GM19455 (cell line): ENCODE measurements at regions not wholly inside any gene's neighbourhood (a gene's known extent, or its start where the extent isn't known, plus 50 kb on each side); places are given as distances from the start of the nearest gene placed in this dataset.
"Not testable (repeated sequence)": the region's sequence is repeated elsewhere in the genome, so short reads cannot be mapped to it uniquely, and the experiment has no call there.

Source experiments
- ATAC-seq: cut with Tn5 transposase; IDR thresholded peaks from one replicate; pipeline ENCODE4 v1.9.1; 2021; ENCODE audit not compliant: unreplicated experiment

DNA sequence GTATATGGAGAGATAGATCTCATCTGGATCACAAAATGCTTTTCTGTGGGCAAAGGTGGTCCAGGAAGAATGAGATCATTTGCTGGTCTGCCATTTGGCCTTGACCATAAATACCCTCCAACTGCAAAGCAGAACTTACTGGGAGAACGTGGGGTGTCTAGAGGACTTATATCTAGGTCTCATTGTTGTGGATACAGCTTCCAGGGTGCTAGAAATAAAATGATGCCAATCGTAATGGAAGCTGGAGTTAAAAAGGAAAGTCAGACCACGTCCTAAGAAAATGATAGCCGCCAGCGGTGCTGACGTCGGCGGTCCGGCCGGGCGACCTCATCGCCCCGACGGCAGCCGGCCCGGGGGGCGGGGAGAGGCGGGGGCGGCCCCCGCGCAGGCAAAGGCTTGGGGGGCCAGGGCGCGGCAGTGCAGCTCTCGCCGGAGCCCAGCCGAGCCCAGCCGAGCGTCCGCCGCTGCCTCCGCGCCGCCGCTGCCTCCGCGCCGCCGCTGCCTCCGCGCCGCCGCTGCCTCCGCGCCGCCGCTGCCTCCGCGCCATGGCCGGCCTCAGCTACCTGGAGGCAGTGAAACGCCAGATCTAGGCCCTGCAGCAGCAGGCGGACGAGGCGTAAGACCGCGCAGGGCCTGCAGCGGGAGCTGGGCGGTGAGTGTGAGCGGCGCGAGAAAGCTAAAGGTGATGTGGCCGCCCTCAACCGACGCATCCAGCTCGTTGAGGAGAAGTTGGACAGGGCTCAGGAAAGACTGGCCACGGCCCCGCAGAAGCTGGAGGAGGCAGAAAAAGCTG, 89.5 kb downstream of the EOMES start:
- peak; percentile 79 for ATAC-seq

DNA sequence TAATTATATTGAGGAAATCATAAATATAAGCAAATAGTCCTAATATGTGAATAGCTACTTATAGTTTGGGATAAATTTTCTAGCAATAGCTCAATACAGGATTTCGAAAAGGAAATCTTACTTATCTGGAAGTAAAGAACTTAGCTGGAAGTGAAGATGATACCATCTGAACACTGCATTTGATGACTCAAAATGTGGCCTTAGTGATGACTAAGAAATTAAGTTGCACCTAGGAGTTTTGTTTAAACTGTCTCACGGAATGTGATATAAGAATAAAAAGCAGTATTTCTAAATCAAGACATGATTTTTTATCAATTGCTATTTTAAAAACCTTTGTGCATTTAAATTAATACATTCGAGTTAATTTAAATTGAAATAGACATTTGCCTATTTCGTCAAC, 91.2 kb downstream of the EOMES start:
- no peak for ATAC-seq

DNA sequence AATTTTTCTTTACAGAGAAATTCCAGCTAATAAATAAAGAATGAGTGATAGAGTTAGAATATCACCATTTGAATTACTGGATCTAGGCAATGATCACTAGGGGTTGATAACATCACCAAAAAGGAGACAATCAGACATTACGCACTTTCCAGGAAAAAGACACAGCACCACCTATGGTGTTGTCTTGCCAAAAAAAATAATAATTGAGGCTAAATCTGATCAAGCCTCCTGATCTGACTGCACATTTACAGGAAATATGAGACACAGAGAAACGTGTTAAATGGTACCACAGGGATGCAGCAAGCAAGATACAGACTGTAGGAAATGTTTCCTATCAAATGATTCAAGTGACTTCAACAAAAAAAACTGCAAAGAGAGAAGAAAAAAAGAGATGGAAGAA, 92.8 kb downstream of the EOMES start:
- ATAC-seq: no peak

DNA sequence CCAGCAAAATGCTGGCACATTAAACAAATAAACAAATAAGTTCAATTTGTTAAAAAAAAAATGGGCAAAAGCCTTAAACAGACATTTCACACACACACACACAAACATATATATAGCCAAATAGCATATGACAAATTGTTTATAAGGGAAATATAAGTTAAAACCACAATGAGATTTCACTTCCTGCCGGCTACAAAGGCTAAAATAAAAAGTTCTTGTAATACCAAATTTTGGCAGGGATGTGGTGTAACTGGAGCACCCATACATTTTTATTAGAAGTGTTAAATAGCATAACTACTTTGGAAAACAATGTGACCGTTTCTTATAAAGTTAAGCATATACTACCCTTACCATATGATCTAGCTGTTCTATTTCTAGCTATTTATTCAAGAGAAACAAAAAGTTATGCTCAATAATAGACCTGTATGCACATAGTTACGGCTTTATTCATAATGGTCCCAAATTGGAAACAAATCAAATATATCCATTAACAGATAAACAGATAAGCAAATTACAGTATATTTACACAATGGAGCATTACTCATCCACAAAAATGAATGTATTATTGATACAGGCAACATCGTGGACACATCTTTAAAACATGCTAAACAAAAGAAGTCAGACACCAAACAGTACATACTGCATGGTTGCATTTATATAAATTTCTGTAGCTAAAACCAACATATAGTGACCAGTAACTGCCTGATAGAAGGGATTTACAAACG, 93.9 kb downstream of the EOMES start:
- no peak for ATAC-seq

DNA sequence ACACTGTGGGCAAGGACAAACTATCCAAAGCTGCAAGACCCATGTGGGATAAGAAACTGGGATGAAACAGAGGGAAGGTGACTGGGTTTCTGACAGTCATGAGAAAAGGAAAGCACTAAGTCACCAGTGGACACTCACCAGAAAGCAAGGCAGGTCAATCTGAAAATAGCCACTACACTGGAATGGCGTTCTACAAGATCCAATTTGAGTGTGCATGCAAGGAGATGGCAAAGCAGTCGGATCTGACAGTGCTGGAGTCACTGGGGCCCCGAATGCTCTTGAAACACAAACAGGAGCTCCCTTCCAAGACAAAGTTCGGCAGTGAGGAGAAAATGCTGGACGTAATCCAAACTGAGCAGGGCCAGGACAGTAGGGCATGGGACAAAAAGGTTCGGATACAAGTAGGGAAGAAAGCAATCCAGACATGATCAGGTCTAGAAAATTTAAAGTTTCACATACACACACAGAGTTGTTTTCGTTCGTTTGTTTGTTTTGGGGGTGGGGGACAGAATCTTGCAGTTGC, 95.5 kb downstream of the EOMES start:
- ATAC-seq: no peak

DNA sequence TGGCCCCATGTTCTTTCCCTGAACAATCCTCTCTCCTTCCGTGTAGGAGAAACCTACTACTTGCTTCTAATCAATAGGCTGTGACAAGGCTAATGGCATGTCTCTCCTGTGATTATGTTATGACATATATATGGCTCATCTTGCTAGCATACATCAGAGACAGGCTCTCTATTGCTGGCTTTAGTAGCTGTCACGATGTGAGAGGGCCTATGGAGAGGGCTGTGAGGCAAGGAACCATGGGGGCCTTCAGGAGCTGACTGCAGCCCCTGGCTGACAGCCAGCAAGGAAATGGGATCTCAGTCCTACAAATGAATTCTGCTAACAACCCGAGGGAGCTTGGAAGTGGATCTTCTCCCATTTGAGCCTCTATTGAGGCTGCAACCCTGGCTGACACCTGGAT, 96.3 kb downstream of the EOMES start:
- no peak for ATAC-seq

DNA sequence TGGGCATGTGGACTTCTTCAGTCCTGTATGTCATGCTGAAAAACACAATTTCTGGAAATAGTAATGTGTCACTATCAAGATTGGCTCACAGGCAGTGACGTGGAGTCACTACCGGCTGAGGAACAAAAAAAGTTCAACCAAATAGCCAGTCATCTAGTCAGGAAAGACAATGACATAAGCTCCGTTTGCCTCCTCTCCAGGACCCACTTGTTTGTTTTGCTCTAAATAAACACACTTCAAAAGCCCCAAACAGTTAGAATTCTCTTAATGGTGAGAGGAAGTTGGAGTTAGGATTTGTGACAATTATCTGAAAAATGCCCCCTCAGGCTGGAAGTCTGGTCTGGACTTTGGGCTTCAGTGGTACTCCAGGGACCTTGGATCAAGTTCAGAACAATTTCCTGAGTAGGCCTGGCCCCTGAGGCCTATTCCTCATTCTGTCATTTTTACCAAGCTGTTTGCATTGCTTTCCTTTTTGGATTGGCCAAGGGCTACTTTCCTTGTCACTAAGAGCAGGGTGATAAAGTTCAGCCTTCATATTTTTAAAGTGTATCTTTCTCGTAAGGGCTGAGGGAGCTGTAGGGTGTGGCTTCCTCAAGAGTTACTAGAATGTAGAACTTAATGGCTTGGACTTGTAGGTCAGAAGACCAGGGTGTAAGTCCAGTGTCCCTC, 98.9 kb downstream of the EOMES start:
- ATAC-seq: no peak

DNA sequence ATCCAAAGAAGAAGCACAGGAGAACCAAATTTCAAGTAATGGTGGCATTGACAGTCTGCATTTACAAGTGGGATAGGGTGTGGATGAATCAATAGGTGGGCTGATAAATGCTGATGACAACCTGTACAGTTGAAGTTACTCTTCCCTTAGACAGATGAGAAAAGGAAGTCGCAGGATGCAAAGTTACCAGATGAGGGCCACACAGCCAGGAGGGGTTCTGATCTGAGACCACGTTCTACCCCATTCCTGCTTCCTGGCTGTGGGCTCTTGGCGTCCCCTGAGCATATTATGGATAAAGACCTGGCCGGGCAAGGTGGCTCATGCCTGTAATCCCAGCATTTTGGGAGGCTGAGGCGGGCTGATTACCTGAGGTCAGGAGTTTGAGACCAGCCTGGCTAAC, 104.6 kb downstream of the EOMES start:
- no peak for ATAC-seq

DNA sequence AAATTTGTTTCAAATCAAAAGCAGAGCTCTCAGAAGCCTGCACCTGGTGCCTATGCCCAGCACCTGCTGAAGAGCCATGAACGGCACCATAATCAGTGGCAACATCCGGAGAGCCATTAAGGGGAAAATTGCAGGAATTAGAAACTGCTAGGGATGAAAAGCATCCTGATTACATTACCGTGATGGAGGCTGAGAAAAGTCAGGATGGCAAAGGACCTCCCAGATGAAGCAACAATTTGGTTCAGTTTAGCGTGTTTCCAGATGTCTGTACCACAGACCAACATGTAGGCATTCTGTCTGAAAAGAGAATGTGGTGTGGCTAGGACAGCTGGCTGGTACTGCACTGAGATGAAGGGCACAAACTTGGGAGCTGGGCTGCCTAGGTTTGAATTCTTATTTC, 106.1 kb downstream of the EOMES start:
- no peak for ATAC-seq

DNA sequence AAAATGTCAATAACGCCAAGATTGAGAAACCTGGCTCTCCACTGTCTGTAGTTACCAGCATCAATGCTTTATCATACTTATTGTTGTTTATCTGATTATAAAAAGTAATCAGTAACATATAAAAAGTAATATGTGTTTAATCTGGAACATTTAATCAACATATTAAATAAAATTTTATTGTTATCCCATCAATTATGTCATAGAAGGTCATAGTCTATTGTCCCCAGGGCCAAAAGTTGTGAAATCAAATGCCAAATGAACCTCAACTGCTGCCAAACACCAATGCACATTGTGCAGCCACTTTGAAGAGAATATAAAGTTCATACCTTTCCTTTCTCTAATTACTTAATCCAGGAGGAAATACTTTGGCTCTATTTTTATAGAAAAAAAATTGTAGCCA, 106.6 kb downstream of the EOMES start:
- no peak for ATAC-seq

DNA sequence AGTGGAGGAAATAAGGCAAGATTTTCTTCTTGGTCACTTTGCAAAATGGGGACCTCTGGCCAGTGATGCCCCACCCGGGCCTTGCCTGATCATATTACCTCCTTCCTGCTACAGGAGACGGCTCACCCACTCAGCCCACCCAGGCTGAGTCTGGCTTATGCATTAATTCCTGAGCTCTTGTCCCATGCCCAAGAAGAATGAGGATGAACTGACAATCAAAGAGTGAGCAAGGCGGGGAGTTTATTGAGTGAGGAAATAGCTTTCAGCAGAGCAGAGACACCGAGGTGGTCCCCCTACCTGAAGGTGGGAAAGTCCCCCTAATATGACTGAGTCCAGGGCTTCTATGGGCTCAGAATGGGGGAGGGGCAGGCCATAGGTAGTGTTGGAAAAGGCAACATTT, 107.5 kb downstream of the EOMES start:
- no peak for ATAC-seq

DNA sequence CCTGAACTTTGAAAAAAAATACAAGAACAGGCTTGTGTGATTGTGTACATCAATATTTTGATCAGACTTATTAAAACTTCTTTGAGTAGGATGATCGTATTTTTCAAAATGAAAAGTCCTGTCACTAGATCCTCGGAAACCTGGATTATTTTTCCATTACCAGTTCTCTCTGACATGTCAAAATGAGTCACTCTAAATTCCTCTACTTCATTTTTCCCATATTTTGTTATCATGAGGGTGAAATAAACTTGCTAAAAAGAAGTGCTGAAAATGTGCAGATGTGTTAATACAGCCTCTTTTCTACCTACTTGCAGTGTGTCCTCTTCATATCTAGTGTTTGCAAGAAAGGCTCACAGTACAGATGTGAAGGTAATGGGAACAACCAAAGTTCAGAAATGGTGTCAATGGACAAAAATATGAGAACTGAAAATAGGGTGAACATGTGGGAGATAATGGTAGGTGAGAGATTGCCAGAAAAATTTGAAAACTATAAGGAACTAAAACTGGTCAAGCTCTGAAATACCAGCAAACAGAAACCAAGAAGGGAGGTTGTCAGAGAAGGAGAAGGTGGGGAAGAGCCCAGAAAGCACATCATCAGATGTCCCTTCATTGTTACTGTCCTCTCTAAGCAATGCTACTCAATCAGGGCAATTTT, 108.2 kb downstream of the EOMES start:
- no peak for ATAC-seq

DNA sequence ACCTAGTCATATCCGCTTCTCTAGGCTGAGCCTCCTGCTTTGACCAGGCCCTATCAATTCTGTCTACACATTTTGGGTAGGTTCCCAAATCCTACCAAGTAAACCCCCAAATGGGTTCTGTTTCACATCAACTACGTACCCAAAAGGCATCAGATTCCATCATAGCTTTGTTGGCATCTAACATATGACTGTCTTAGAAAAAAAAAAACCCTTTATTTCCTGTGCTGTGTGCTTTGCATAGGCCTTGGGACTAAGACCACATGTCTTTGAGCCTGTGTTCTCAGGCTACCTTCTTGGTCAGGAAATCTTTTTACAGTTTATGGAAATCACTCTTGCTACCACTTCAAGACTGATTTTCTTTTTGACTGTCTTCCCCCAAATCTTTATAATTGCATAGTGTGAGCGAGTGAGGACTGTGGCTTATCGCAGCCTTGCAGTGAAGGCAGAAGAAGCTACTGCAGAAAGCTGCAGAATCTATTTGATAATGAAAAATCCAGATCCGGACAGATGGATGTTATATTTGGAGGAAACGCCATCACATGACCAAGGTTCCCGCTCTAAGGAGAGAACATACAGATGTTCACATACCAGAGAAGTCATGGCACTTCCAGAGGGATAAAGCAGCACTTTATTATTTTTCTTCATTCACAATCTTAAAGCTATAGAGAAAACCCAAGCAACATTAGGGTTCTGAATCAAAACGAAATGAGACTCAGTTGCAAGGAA, 111.2 kb downstream of the EOMES start:
- peak; percentile 54 for ATAC-seq

DNA sequence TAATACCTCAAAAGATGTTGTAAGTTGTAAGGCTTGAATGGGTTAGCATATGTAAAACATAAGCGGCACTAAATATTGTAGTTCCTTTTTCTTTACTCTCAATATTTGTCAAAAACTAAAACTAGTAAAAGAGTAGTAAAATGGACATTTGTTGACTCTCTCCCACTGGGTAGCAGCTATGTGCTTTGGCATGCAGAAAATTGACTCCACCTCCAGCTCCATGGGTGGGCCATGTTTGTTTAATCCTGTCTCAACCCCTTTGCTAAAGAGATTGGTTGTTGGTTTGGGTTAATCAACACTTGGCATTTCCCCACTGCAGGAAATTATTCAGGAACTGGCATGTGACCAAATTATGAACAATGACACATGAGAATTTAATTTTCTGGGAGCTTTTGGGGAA, 114.8 kb downstream of the EOMES start:
- no peak for ATAC-seq

DNA sequence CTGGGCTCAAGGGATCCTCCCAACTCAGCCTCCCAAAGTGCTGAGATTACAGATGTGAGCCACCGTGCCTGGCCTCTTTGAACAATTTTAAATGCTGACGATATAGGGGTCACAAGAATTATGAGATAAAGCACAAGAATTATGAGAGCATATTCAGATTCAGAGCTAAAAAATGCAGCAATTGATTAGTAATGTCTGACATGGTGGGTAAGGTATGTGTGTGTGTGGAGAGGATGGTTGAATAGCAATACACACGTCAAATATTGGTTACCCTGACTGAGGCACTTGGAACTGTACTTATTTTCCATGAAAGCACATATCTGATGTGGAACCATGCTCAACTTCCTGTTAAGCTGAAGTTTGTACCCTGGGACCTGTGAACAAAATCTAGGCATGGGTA, 115.6 kb downstream of the EOMES start:
- ATAC-seq: no peak

DNA sequence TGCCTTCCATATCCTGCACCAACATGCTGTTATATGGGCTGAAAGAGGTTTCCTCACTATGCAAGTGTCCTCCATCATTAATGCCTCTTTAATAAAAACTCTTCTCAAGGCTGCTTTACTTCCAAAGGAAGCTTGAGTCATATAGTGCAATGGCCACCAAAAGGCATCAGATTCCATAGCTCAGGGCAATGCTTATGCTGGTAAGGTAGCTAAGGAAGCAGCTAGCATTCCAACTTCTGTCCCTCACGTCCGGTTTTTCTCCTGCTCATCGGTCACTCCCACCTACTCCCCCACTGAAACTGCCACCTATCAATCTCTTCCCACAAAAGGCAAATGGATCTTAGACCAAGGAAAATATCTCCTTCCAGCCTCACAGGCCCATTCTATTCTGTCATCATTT, 117.1 kb upstream of the SLC4A7 start:
- ATAC-seq: not testable (repeated sequence)

DNA sequence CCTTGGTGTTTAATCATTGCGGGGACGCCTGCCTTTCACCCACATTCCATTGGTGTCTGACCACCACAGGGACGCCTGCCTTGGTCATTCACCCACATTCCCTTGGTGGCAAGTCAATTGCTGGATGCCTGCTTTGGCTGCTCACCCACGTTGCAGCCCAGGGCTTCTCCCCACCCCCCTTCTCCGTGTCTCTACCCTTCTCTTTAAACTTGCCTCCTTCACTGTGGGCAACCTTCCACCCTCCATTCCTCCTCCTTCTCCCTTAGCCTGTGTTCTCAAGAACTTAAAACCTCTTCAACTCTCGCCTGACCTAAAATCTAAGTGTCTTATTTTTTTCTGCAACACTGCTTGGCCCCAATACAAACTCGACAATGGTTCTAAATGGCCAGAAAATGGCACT, 115.6 kb upstream of the SLC4A7 start:
- ATAC-seq: not testable (repeated sequence)

DNA sequence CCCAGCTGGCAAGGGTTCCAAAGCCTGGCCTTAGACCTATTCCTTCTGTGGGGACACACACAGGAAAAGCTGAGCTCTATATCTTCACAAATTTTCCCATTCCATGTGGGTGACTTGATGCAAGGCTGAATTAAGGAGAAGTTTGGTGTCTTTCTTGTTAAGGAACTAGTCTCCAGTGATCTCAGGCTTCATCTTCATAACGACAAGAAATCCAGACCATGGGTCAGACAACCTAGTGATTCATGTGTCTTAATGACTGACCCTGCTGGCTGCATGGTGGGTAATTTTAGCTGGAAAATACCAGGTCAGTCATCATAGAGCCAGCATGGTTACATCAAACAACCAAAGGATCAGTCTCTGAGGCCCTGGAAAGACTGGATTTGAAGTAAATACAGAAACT, 112.7 kb upstream of the SLC4A7 start:
- ATAC-seq: no peak

DNA sequence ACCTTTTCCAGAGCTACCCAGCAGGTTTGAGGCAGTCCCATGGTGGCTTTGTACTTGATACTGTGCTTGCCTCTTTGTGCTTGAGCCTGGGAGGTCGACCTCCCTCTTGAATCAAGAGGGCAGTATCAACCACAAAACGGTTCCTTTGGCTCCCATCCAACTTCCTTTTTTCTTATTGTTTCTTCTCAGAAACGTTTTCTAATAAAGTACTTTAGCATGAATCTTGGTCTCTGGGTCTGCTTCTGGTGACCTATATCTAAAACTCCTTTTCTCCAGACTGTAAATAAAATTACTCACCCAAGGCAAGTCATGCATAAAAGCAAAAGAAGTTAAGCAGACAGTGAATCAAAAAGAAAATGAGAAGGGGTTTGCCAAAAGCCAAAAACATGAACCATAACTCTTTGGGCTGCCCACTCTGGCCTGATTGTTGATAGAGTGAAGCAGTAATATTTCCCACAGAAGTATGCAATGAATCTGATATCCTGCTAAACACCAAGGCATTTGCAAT, 112.2 kb upstream of the SLC4A7 start:
- no peak for ATAC-seq

DNA sequence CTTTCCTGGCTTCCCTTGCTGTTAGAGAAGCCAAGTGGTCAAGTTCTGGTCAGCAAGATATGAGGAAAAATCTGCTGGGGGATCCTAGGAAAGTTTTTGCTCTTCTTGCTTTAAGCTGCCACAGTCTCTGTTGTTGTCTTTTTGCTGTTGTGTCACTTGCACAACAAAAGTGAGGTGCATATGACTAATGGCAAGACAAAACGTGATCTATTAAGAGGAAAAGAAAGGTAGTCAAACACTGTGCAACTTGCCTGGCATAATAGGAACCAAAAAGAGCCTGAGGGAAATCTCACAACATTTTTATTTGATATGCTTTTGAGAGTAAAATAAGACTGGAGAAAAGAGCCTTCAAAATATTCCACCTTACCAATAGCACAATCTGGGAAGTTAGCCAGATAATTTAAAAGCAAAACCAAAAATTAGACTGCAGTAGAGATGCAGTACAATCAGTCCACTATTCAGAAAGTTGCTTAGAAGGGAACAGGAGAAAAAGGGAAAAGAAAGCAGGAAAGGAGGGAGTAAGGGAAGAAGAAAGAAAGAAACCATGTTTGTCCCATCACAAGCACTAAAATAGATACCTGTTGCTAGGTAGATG, 110.0 kb upstream of the SLC4A7 start:
- no peak for ATAC-seq
